Mesendoderm (in vitro differentiated cells): ENCODE measurements at regions not wholly inside any gene's neighbourhood (a gene's known extent, or its start where the extent isn't known, plus 50 kb on each side); places are given as distances from the start of the nearest gene placed in this dataset.

Experiments used
- DNase-seq: peaks from one replicate; pipeline ENCODE4 v3.0.0; 2013
- H2AK5ac ChIP-seq: 2 replicates; pipeline ENCODE4 v1.6.1; 2013; ENCODE audit warnings: low read length, inconsistent platforms
- H2BK120ac ChIP-seq: 2 replicates; pipeline ENCODE4 v1.6.1; 2013; ENCODE audit warnings: low read depth, mild to moderate bottlenecking, low read length, moderate library complexity, mixed read lengths
- H2BK15ac ChIP-seq: replicated peaks from 2 replicates; pipeline ENCODE4 v1.6.1; 2013; ENCODE audit warnings: low read depth, mild to moderate bottlenecking, moderate library complexity
- H2BK5ac ChIP-seq: 2 replicates; pipeline ENCODE4 v1.6.1; 2013; ENCODE audit warnings: low read length, inconsistent platforms
- H3K18ac ChIP-seq: 2 replicates; pipeline ENCODE4 v1.6.1; 2013; ENCODE audit warnings: mild to moderate bottlenecking, low read length, mixed read lengths
- H3K23ac ChIP-seq: one replicate; pipeline ENCODE4 v1.6.1; 2013; ENCODE audit warnings: low read length
- H3K27ac ChIP-seq: 2 replicates; pipeline ENCODE4 v1.5.1; 2013; ENCODE audit warnings: low read depth, mild to moderate bottlenecking, inconsistent platforms, low read length, moderate library complexity
- H3K27me3 ChIP-seq: 2 replicates; pipeline ENCODE4 v1.6.1; 2013; ENCODE audit warnings: low read length, control low read depth, mild to moderate bottlenecking, inconsistent platforms; ENCODE audit not compliant: insufficient read depth, poor library complexity
- H3K36me3 ChIP-seq: 2 replicates; pipeline ENCODE4 v1.6.1; 2013; ENCODE audit warnings: low read length, inconsistent platforms; ENCODE audit not compliant: control insufficient read depth, insufficient read depth
- H3K4ac ChIP-seq: one replicate; pipeline ENCODE4 v1.6.1; 2013; ENCODE audit warnings: low read depth, mild to moderate bottlenecking, low read length, moderate library complexity
- H3K4me1 ChIP-seq: 2 replicates; pipeline ENCODE4 v1.6.1; 2013; ENCODE audit warnings: low read depth, low read length, inconsistent platforms; ENCODE audit not compliant: control insufficient read depth
- H3K4me2 ChIP-seq: 2 replicates; pipeline ENCODE4 v1.6.1; 2013; ENCODE audit warnings: low read length
- H3K4me3 ChIP-seq: 2 replicates; pipeline ENCODE4 v1.5.1; 2013; ENCODE audit warnings: mild to moderate bottlenecking, low read length
- H3K56ac ChIP-seq: one replicate; pipeline ENCODE4 v1.6.1; 2013; ENCODE audit warnings: low read length
- H3K79me1 ChIP-seq: 2 replicates; pipeline ENCODE4 v1.6.1; 2013; ENCODE audit warnings: low read length, inconsistent platforms
- H3K79me2 ChIP-seq: 2 replicates; pipeline ENCODE4 v1.6.1; 2013; ENCODE audit warnings: mild to moderate bottlenecking, low read length; ENCODE audit not compliant: control insufficient read depth, insufficient read depth
- H3K9ac ChIP-seq: 2 replicates; pipeline ENCODE4 v1.6.1; 2013; ENCODE audit warnings: low read length, inconsistent platforms
- H4K5ac ChIP-seq: one replicate; pipeline ENCODE4 v1.6.1; 2013; ENCODE audit warnings: low read length
- H4K8ac ChIP-seq: one replicate; pipeline ENCODE4 v1.6.1; 2013; ENCODE audit warnings: low read depth, mild to moderate bottlenecking, control low read depth, low read length, moderate library complexity
- WGBS: extraction: QIAGEN DNeasy Blood & Tissue Kit; methylation state at CpG from one replicate; pipeline ENCODE4 v1.1.7; 2013; ENCODE audit warnings: low lambda C conversion rate, missing lambda C conversion rate; ENCODE audit not compliant: insufficient coverage; ENCODE audit errors: extremely low coverage; 5-methylcytosine and 5-hydroxymethylcytosine counted together

GRCh38 chr18:60982329-60982695 is 350.9 kb upstream of the CDH20 start:
- WGBS = no CpG with 5 or more reads among the region's 2 CpGs
- H2BK15ac ChIP-seq = no peak overlapping the region
- no peak overlapping the region for H3K18ac ChIP-seq
- no peaks in the 10 kb centered on the region for H3K4me1 ChIP-seq
- H3K9ac ChIP-seq = no peak overlapping the region
- no peak overlapping the region for H2BK120ac ChIP-seq
- no peak overlapping the region for H4K5ac ChIP-seq
- H3K27me3 ChIP-seq = no peaks in the 10 kb centered on the region
- no peak overlapping the region for H3K23ac ChIP-seq
- H3K79me1 ChIP-seq = no peaks in the 10 kb centered on the region
- no peaks in the 10 kb centered on the region for H3K79me2 ChIP-seq
- H2BK5ac ChIP-seq = no peak overlapping the region
- DNase-seq = no peak
- no peak overlapping the region for H3K4me3 ChIP-seq
- H3K36me3 ChIP-seq = no peaks in the 10 kb centered on the region
- H3K4me2 ChIP-seq = no peak overlapping the region
- no peak overlapping the region for H3K56ac ChIP-seq
- no peak overlapping the region for H3K4ac ChIP-seq
- no peak overlapping the region for H3K27ac ChIP-seq
- no peak overlapping the region for H4K8ac ChIP-seq
- H2AK5ac ChIP-seq = no peak overlapping the region

GRCh38 chr18:60982928-60983327 is 350.3 kb upstream of the CDH20 start:
- Histone ChIP-seq H3K27me3 (no peaks in the 10 kb centered on the region), H3K18ac (no peak overlapping the region), H4K8ac (no peak overlapping the region)

GRCh38 chr18:60984510-60984909 is 348.7 kb upstream of the CDH20 start:
- H4K8ac ChIP-seq = no peak overlapping the region
- DNase-seq = no peak
- H2AK5ac ChIP-seq = no peak overlapping the region
- no peak overlapping the region for H3K4me2 ChIP-seq
- H3K56ac ChIP-seq = no peak overlapping the region
- H4K5ac ChIP-seq = no peak overlapping the region
- H3K4ac ChIP-seq = no peak overlapping the region
- no peak overlapping the region for H3K9ac ChIP-seq
- H3K4me3 ChIP-seq = no peak overlapping the region
- no peaks in the 10 kb centered on the region for H3K79me1 ChIP-seq
- WGBS = no CpG with 5 or more reads among the region's 4 CpGs
- H3K27ac ChIP-seq = no peak overlapping the region
- H2BK120ac ChIP-seq = no peak overlapping the region
- no peak overlapping the region for H3K18ac ChIP-seq
- H3K36me3 ChIP-seq = no peaks in the 10 kb centered on the region
- no peaks in the 10 kb centered on the region for H3K4me1 ChIP-seq
- no peak overlapping the region for H2BK5ac ChIP-seq
- no peaks in the 10 kb centered on the region for H3K79me2 ChIP-seq
- H3K27me3 ChIP-seq = no peaks in the 10 kb centered on the region
- no peak overlapping the region for H2BK15ac ChIP-seq
- H3K23ac ChIP-seq = no peak overlapping the region

More at GRCh38 chr18:60982928-60983327, 350.3 kb upstream of the CDH20 start:
- no peaks in the 10 kb centered on the region for H3K79me1 ChIP-seq
- H3K56ac ChIP-seq = no peak overlapping the region
- H3K36me3 ChIP-seq = no peaks in the 10 kb centered on the region
- H2BK5ac ChIP-seq = no peak overlapping the region
- no peak overlapping the region for H3K4me3 ChIP-seq
- no peaks in the 10 kb centered on the region for H3K79me2 ChIP-seq
- H3K4ac ChIP-seq = no peak overlapping the region
- no peaks in the 10 kb centered on the region for H3K4me1 ChIP-seq
- H3K23ac ChIP-seq = no peak overlapping the region
- no peak overlapping the region for H2AK5ac ChIP-seq
- no peak overlapping the region for H2BK15ac ChIP-seq
- no peak for DNase-seq
- no peak overlapping the region for H3K4me2 ChIP-seq
- no peak overlapping the region for H3K9ac ChIP-seq
- H4K5ac ChIP-seq = no peak overlapping the region
- no peak overlapping the region for H2BK120ac ChIP-seq
- no peak overlapping the region for H3K27ac ChIP-seq

GRCh38 chr18:60987963-60988362 is 345.3 kb upstream of the CDH20 start:
- Histone ChIP-seq H2AK5ac (no peak overlapping the region), H2BK5ac (no peak overlapping the region), H2BK15ac (no peak overlapping the region), H3K36me3 (no peaks in the 10 kb centered on the region), H3K9ac (no peak overlapping the region), H4K8ac (no peak overlapping the region), H3K23ac (no peak overlapping the region), H3K4me1 (no peaks in the 10 kb centered on the region), H3K79me2 (no peaks in the 10 kb centered on the region), H3K79me1 (no peaks in the 10 kb centered on the region), H2BK120ac (no peak overlapping the region), H3K27me3 (no peaks in the 10 kb centered on the region), H3K4me2 (no peak overlapping the region), H3K18ac (no peak overlapping the region), H3K4me3 (no peak overlapping the region), H3K27ac (no peak overlapping the region), H3K4ac (no peak overlapping the region), H4K5ac (no peak overlapping the region), H3K56ac (no peak overlapping the region)
- DNase-seq = no peak
- WGBS = 100% methylated on average over 1 of the region's 1 CpG

GRCh38 chr18:60996326-60996725 is 336.9 kb upstream of the CDH20 start:
- no peak overlapping the region for H4K8ac ChIP-seq

GRCh38 chr18:60996822-60997221 is 336.4 kb upstream of the CDH20 start:
- H3K56ac ChIP-seq = no peak overlapping the region
- H4K8ac ChIP-seq = no peak overlapping the region
- H2BK120ac ChIP-seq = no peak overlapping the region
- no peak overlapping the region for H3K23ac ChIP-seq
- H3K27ac ChIP-seq = no peak overlapping the region
- H2BK15ac ChIP-seq = no peak overlapping the region
- H3K9ac ChIP-seq = no peak overlapping the region
- H3K79me2 ChIP-seq = no peaks in the 10 kb centered on the region
- H3K4ac ChIP-seq = no peak overlapping the region
- no peaks in the 10 kb centered on the region for H3K36me3 ChIP-seq
- no peak overlapping the region for H2BK5ac ChIP-seq
- no peak overlapping the region for H3K18ac ChIP-seq
- no CpG with 5 or more reads among the region's 5 CpGs for WGBS
- no peak overlapping the region for H3K4me2 ChIP-seq
- H3K4me3 ChIP-seq = no peak overlapping the region
- H3K4me1 ChIP-seq = no peaks in the 10 kb centered on the region
- no peaks in the 10 kb centered on the region for H3K27me3 ChIP-seq
- no peak overlapping the region for H4K5ac ChIP-seq
- no peaks in the 10 kb centered on the region for H3K79me1 ChIP-seq
- no peak overlapping the region for H2AK5ac ChIP-seq
- no peak for DNase-seq

More at GRCh38 chr18:60996326-60996725, 336.9 kb upstream of the CDH20 start:
- Histone ChIP-seq H3K4me1 (no peaks in the 10 kb centered on the region), H3K36me3 (no peaks in the 10 kb centered on the region), H2BK15ac (no peak overlapping the region), H3K4ac (no peak overlapping the region), H3K27me3 (no peaks in the 10 kb centered on the region), H3K4me2 (no peak overlapping the region), H3K18ac (no peak overlapping the region), H3K27ac (no peak overlapping the region), H2BK120ac (no peak overlapping the region), H3K9ac (no peak overlapping the region), H3K23ac (no peak overlapping the region), H3K4me3 (no peak overlapping the region), H2BK5ac (no peak overlapping the region), H4K5ac (no peak overlapping the region), H3K79me2 (no peaks in the 10 kb centered on the region), H3K79me1 (no peaks in the 10 kb centered on the region), H3K56ac (no peak overlapping the region), H2AK5ac (no peak overlapping the region)
- WGBS = no CpG with 5 or more reads among the region's 1 CpG
- no peak for DNase-seq
